SK-N-SH treated with all-trans-retinoic acid at 6 μM for 48 hours (cell line): ENCODE measurements at regions not wholly inside any gene's neighbourhood (a gene's known extent, or its start where the extent isn't known, plus 50 kb on each side); places are given as distances from the start of the nearest gene placed in this dataset.

Experiments
- ATAC-seq: fragments of 200-7000 bp; cut with Tn5 transposase; 3 replicates; pipeline ENCODE4 v1.9.1; 2020; ENCODE audit warnings: mild to moderate bottlenecking, moderate library complexity
- ARNTL ChIP-seq: fragments of 450-650 bp; formaldehyde crosslinking; IDR thresholded peaks from 2 replicates; pipeline ENCODE4 v1.5.0; 2020; ENCODE audit warnings: low read depth, mild to moderate bottlenecking, moderate library complexity, borderline replicate concordance
- BACH2 ChIP-seq: fragments of 250-450 bp; sonication (Bioruptor Pico); IDR thresholded peaks from 2 replicates; pipeline ENCODE4 v1.9.0; 2021; ENCODE audit warnings: mild to moderate bottlenecking, borderline replicate concordance
- CREB5 ChIP-seq: fragments of 250-450 bp; sonication (Bioruptor Pico); IDR thresholded peaks from 2 replicates; pipeline ENCODE4 v1.5.1; 2020; ENCODE audit warnings: low read depth, mild to moderate bottlenecking, moderate library complexity
- CSDC2 ChIP-seq: fragments of 250-450 bp; sonication (Bioruptor Pico); IDR thresholded peaks from 2 replicates; pipeline ENCODE4 v1.5.0; 2020; ENCODE audit warnings: mild to moderate bottlenecking, moderate library complexity
- CSRNP3 ChIP-seq: fragments of 250-450 bp; sonication (Bioruptor Pico); IDR thresholded peaks from 2 replicates; pipeline ENCODE4 v1.5.1; 2021; ENCODE audit warnings: mild to moderate bottlenecking, moderate library complexity
- ESRRG ChIP-seq: fragments of 250-450 bp; sonication (Bioruptor Pico); IDR thresholded peaks from 2 replicates; pipeline ENCODE4 v1.6.1; 2021; ENCODE audit warnings: mild to moderate bottlenecking
- GLIS3 ChIP-seq: fragments of 250-450 bp; sonication (Bioruptor Pico); IDR thresholded peaks from 2 replicates; pipeline ENCODE4 v1.5.0; 2020; ENCODE audit warnings: mild to moderate bottlenecking, moderate library complexity
- ISL1 ChIP-seq: fragments of 250-450 bp; sonication (Bioruptor Pico); IDR thresholded peaks from 2 replicates; pipeline ENCODE4 v2.1.2; 2022; ENCODE audit warnings: mild to moderate bottlenecking, moderate library complexity
- OSR1 ChIP-seq: fragments of 250-450 bp; sonication (Bioruptor Pico); IDR thresholded peaks from 2 replicates; pipeline ENCODE4 v1.8.0; 2022; ENCODE audit warnings: moderate library complexity, mild to moderate bottlenecking, inconsistent platforms
- POU6F1 ChIP-seq: fragments of 250-450 bp; sonication (Bioruptor Pico); IDR thresholded peaks from 2 replicates; pipeline ENCODE4 v1.8.0; 2021; ENCODE audit warnings: low read depth, mild to moderate bottlenecking, moderate library complexity, borderline replicate concordance
- PPARA ChIP-seq: fragments of 250-450 bp; sonication (Bioruptor Pico); IDR thresholded peaks from 2 replicates; pipeline ENCODE4 v1.5.0; 2020; ENCODE audit warnings: mild to moderate bottlenecking, borderline replicate concordance
- RARB ChIP-seq: fragments of 250-450 bp; sonication (Bioruptor Pico); IDR thresholded peaks from 2 replicates; pipeline ENCODE4 v1.8.0; 2021; ENCODE audit warnings: mild to moderate bottlenecking, moderate library complexity
- SNAI2 ChIP-seq: fragments of 250-450 bp; sonication (Bioruptor Pico); IDR thresholded peaks from 2 replicates; pipeline ENCODE4 v1.5.0; 2020; ENCODE audit warnings: mild to moderate bottlenecking, moderate library complexity
- TCF4 ChIP-seq: fragments of 250-450 bp; sonication (Bioruptor Pico); IDR thresholded peaks from 2 replicates; pipeline ENCODE4 v1.8.0; 2021; ENCODE audit warnings: mild to moderate bottlenecking, moderate library complexity, borderline replicate concordance
- TOX ChIP-seq: fragments of 250-450 bp; sonication (Bioruptor Pico); IDR thresholded peaks from 2 replicates; pipeline ENCODE4 v1.8.0; 2021; ENCODE audit warnings: mild to moderate bottlenecking, moderate library complexity, borderline replicate concordance
- TSHZ2 ChIP-seq: fragments of 250-450 bp; sonication (Bioruptor Pico); IDR thresholded peaks from 2 replicates; pipeline ENCODE4 v1.5.0; 2020; ENCODE audit warnings: mild to moderate bottlenecking, moderate library complexity
- ZC3H10 ChIP-seq: fragments of 250-450 bp; sonication (Bioruptor Pico); IDR thresholded peaks from 2 replicates; pipeline ENCODE4 v1.5.1; 2021; ENCODE audit warnings: mild to moderate bottlenecking, moderate library complexity
- ZFP3 ChIP-seq: fragments of 250-450 bp; sonication (Bioruptor Pico); IDR thresholded peaks from 2 replicates; pipeline ENCODE4 v1.5.0; 2020; ENCODE audit warnings: mild to moderate bottlenecking, moderate library complexity
- ZFP30 ChIP-seq: fragments of 450-650 bp; formaldehyde crosslinking; IDR thresholded peaks from 2 replicates; pipeline ENCODE4 v1.5.0; 2022; ENCODE audit warnings: mild to moderate bottlenecking, moderate library complexity
- ZNF565 ChIP-seq: fragments of 450-650 bp; formaldehyde crosslinking; conservative IDR thresholded peaks from 2 replicates; pipeline ENCODE4 v1.5.0; 2020; ENCODE audit warnings: low read depth, mild to moderate bottlenecking, moderate library complexity
- ZNF70 ChIP-seq: fragments of 450-650 bp; formaldehyde crosslinking; IDR thresholded peaks from 2 replicates; pipeline ENCODE4 v1.5.0; 2020; ENCODE audit warnings: mild to moderate bottlenecking, moderate library complexity
- ZNF8 ChIP-seq: fragments of 450-650 bp; formaldehyde crosslinking; IDR thresholded peaks from 2 replicates; pipeline ENCODE4 v1.5.0; 2020; ENCODE audit warnings: mild to moderate bottlenecking, moderate library complexity
- TF ChIP-seq, protein P1 (sequence below): fragments of 250-450 bp; sonication (Bioruptor Pico); IDR thresholded peaks from 2 replicates; pipeline ENCODE4 v1.8.0; 2020; ENCODE audit warnings: mild to moderate bottlenecking, moderate library complexity, borderline replicate concordance

DNA sequence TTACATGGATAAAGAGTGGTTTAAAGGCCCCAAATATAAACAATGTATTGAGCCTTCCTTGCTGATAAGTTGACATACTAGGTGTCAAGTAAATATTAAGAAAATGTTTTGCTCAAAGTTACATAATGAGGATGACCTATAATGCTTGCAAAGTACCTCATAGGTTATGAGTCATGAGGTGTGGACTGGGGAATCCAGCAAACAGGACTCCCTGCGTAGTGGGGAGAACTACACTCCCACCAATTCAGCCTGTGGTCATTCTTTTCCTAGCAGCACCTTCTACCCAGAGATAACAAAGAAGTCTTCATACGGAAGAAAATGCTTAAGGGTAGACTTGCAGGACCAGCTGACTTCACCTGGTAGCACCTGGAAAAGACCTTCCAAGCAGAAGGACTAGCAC lies 418.9 kb upstream of the CPEB2 start:
- no peak for ATAC-seq

DNA sequence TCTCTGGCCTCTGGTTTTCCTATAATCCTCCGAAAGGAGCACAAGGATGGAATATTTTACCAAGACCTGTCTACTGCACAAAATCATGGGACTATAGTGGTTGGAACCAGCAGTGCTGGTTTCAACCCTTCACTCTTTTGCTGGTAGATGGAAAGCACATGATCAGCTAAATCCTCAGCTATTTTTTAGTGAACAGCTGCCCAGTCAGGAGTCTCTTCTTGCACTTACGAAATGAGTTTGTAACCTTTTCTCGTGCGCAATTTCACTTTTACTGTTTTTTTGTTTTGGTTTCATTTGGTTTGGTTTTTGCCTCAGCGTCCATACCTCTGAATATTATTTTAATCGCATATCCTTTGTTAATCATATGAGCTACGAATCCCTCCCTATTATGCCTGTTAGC lies 418.5 kb upstream of the CPEB2 start:
- no peak for ATAC-seq
- no peak for TF ChIP-seq TOX
- TF ChIP-seq GLIS3 (CRISPR knock-in tag): no peak
- no peak for TF ChIP-seq ZNF565 (CRISPR knock-in tag)
- no peak for TF ChIP-seq ZFP3 (CRISPR knock-in tag)
- TF ChIP-seq ARNTL (CRISPR knock-in tag): no peak
- TF ChIP-seq CREB5 (CRISPR knock-in tag): no peak
- no peak for TF ChIP-seq ESRRG (CRISPR knock-in tag)
- no peak for TF ChIP-seq TSHZ2
- TF ChIP-seq POU6F1 (CRISPR knock-in tag): no peak
- no peak for TF ChIP-seq SNAI2 (CRISPR knock-in tag)
- TF ChIP-seq ZFP30: no peak
- TF ChIP-seq ZC3H10 (CRISPR knock-in tag): no peak
- TF ChIP-seq RARB (CRISPR knock-in tag): no peak
- TF ChIP-seq CSDC2 (CRISPR knock-in tag): no peak
- no peak for TF ChIP-seq TCF4 (CRISPR knock-in tag)
- TF ChIP-seq, protein P1, sequence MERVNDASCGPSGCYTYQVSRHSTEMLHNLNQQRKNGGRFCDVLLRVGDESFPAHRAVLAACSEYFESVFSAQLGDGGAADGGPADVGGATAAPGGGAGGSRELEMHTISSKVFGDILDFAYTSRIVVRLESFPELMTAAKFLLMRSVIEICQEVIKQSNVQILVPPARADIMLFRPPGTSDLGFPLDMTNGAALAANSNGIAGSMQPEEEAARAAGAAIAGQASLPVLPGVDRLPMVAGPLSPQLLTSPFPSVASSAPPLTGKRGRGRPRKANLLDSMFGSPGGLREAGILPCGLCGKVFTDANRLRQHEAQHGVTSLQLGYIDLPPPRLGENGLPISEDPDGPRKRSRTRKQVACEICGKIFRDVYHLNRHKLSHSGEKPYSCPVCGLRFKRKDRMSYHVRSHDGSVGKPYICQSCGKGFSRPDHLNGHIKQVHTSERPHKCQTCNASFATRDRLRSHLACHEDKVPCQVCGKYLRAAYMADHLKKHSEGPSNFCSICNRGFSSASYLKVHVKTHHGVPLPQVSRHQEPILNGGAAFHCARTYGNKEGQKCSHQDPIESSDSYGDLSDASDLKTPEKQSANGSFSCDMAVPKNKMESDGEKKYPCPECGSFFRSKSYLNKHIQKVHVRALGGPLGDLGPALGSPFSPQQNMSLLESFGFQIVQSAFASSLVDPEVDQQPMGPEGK (CRISPR knock-in tag): no peak
- no peak for TF ChIP-seq CSRNP3
- TF ChIP-seq ZNF8 (CRISPR knock-in tag): no peak
- TF ChIP-seq ZNF70 (CRISPR knock-in tag): no peak
- TF ChIP-seq, all 23 proteins: peak for 0

More for the DNA sequence above, 418.9 kb upstream of the CPEB2 start:
- TF ChIP-seq TSHZ2 (no peak), ZC3H10 (CRISPR knock-in tag) (no peak)

DNA sequence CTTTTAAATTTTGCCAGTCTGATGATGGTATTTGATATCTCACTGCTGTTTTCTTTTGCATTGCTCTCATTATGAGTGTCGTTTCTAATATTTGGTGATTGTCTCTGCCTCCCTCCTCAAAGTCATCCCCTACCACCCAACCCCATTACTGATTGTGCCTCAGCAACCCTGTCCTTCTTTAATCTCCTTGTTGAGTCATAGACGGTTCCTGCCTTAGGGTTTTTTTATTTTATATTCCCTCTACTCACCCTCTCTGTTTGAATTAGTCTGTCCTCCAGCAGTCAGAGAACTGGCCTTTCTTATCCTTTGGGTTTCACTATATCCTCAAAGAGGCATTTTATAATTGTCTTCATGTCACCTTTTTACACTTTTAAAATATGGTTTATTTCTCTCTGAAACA lies 409.3 kb upstream of the CPEB2 start:
- ATAC-seq: no peak
- TF ChIP-seq BACH2 (CRISPR knock-in tag) (no peak), ZNF565 (CRISPR knock-in tag) (no peak), RARB (CRISPR knock-in tag) (no peak), POU6F1 (CRISPR knock-in tag) (no peak), ZFP30 (no peak), ISL1 (CRISPR knock-in tag) (no peak), OSR1 (CRISPR knock-in tag) (no peak), ZNF8 (CRISPR knock-in tag) (no peak), ESRRG (CRISPR knock-in tag) (no peak), PPARA (CRISPR knock-in tag) (no peak), ARNTL (CRISPR knock-in tag) (no peak)
- TF ChIP-seq, protein P1 (CRISPR knock-in tag): no peak
